Neural progenitor cell (in vitro differentiated cells): ENCODE measurements at regions not wholly inside any gene's neighbourhood (a gene's known extent, or its start where the extent isn't known, plus 50 kb on each side); places are given as distances from the start of the nearest gene placed in this dataset.

Source experiments
- CTCF ChIP-seq: fragments of 200-600 bp; sonication (generic); IDR thresholded peaks from 2 replicates; pipeline ENCODE4 v1.5.1; 2017; ENCODE audit warnings: antibody characterized with exemption, mild to moderate bottlenecking
- EZH2phosphoT487 ChIP-seq: fragments of 200-600 bp; sonication (generic); IDR thresholded peaks from 2 replicates; pipeline ENCODE4 v1.6.1; 2017; ENCODE audit warnings: antibody characterized with exemption

GRCh38 chr2:180312542-180312941, 305.4 kb upstream of the CWC22 start:
- no peak for TF ChIP-seq CTCF
- TF ChIP-seq EZH2phosphoT487: no peak
